Mesenchymal stem cell (in vitro differentiated cells and primary cell): ENCODE measurements at regions not wholly inside any gene's neighbourhood (a gene's known extent, or its start where the extent isn't known, plus 50 kb on each side); places are given as distances from the start of the nearest gene placed in this dataset.
"Not testable (repeated sequence)": the region's sequence is repeated elsewhere in the genome, so short reads cannot be mapped to it uniquely, and the experiment has no call there.

ENCODE experiments used
- DNase-seq: peaks from one replicate; pipeline ENCODE4 v3.0.0-alpha.2; 2013
- H2AFZ ChIP-seq: one replicate; pipeline ENCODE4 v1.6.1; 2013; ENCODE audit warnings: low read depth, mild to moderate bottlenecking, control low read depth, inconsistent platforms, low read length, moderate library complexity
- H2AK5ac ChIP-seq: 2 replicates; pipeline ENCODE4 v1.6.1; 2013; ENCODE audit warnings: low read length, moderate library complexity, mild to moderate bottlenecking, inconsistent platforms; ENCODE audit not compliant: severe bottlenecking
- H2BK120ac ChIP-seq: one replicate; pipeline ENCODE4 v1.6.1; 2013; ENCODE audit warnings: low read depth, mild to moderate bottlenecking, inconsistent platforms, low read length, moderate library complexity
- H2BK12ac ChIP-seq, 2 experiments: one replicate each; pipeline ENCODE4 v1.6.1; 2013; ENCODE audit warnings: inconsistent platforms in 2 of 2, low read length in 2 of 2, mild to moderate bottlenecking in 2 of 2, moderate library complexity in 2 of 2, control low read depth in 1 of 2
- H2BK15ac ChIP-seq: one replicate; pipeline ENCODE4 v1.6.1; 2013; ENCODE audit warnings: mild to moderate bottlenecking, low read depth, inconsistent platforms; ENCODE audit not compliant: poor library complexity, severe bottlenecking
- H2BK5ac ChIP-seq: 2 replicates; pipeline ENCODE4 v1.6.1; 2013; ENCODE audit warnings: low read depth, mild to moderate bottlenecking, low read length, control low read depth, inconsistent platforms; ENCODE audit not compliant: poor library complexity, severe bottlenecking
- H3K14ac ChIP-seq, 2 experiments: one replicate each; pipeline ENCODE4 v1.6.1; 2013; ENCODE audit warnings: inconsistent platforms in 2 of 2, low read length in 2 of 2, control low read depth in 1 of 2, mild to moderate bottlenecking in 1 of 2, moderate library complexity in 1 of 2
- H3K18ac ChIP-seq, 2 experiments: one replicate each; pipeline ENCODE4 v1.6.1; 2013; ENCODE audit warnings: inconsistent platforms in 2 of 2, low read length in 2 of 2, control low read depth in 1 of 2, low read depth in 1 of 2, mild to moderate bottlenecking in 1 of 2
- H3K23ac ChIP-seq, 2 experiments: one replicate each; pipeline ENCODE4 v1.6.1; 2013; ENCODE audit warnings: inconsistent platforms in 2 of 2, low read length in 2 of 2, mild to moderate bottlenecking in 2 of 2, moderate library complexity in 2 of 2, control low read depth in 1 of 2
- H3K27ac ChIP-seq: 2 replicates; pipeline ENCODE4 v1.5.1; 2013; ENCODE audit warnings: mild to moderate bottlenecking, moderate library complexity, low read length, control low read depth, inconsistent platforms; ENCODE audit not compliant: poor library complexity, severe bottlenecking
- H3K27me3 ChIP-seq, 2 experiments: 2 replicates each; pipeline versions ENCODE4 v1.6.1 to v1.7.0; 2013; ENCODE audit warnings: low read length in 2 of 2, mild to moderate bottlenecking in 2 of 2, moderate library complexity in 2 of 2, control low read depth in 1 of 2, inconsistent platforms in 1 of 2; ENCODE audit not compliant: control insufficient read depth in 1 of 2, insufficient read depth in 1 of 2
- H3K36me3 ChIP-seq, 2 experiments: 2 replicates each; pipeline versions ENCODE4 v1.6.1 to v1.7.0; 2013; ENCODE audit warnings: low read length in 2 of 2, control low read depth in 1 of 2, inconsistent platforms in 1 of 2, low read depth in 1 of 2, mild to moderate bottlenecking in 1 of 2; ENCODE audit not compliant: insufficient read depth in 2 of 2, control insufficient read depth in 1 of 2
- H3K4ac ChIP-seq, 2 experiments: one replicate each; pipeline ENCODE4 v1.6.1; 2013; ENCODE audit warnings: inconsistent platforms in 2 of 2, low read length in 2 of 2, mild to moderate bottlenecking in 2 of 2, moderate library complexity in 2 of 2, control low read depth in 1 of 2, low read depth in 1 of 2
- H3K4me1 ChIP-seq: 2 replicates; pipeline ENCODE4 v1.6.1; 2013; ENCODE audit warnings: low read depth, low read length, control low read depth; ENCODE audit not compliant: control insufficient read depth, insufficient read depth
- H3K4me2 ChIP-seq: 2 replicates; pipeline ENCODE4 v1.6.1; 2013; ENCODE audit warnings: low read length, mild to moderate bottlenecking, inconsistent platforms; ENCODE audit not compliant: poor library complexity, severe bottlenecking
- H3K4me3 ChIP-seq, 2 experiments: 2 replicates each; pipeline versions ENCODE4 v1.5.1 to v1.7.0; 2013; ENCODE audit warnings: low read length in 2 of 2, mild to moderate bottlenecking in 2 of 2, control low read depth in 1 of 2, low read depth in 1 of 2; ENCODE audit not compliant: insufficient read depth in 1 of 2
- H3K79me1 ChIP-seq: replicated peaks from 2 replicates; pipeline ENCODE4 v1.6.1; 2013; ENCODE audit warnings: mild to moderate bottlenecking, control low read depth, low read length, inconsistent platforms; ENCODE audit not compliant: poor library complexity, severe bottlenecking
- H3K9ac ChIP-seq: 2 replicates; pipeline ENCODE4 v1.7.0; 2013; ENCODE audit warnings: mild to moderate bottlenecking, low read length, moderate library complexity
- H3K9me3 ChIP-seq: 2 replicates; pipeline ENCODE4 v1.7.0; 2013; ENCODE audit warnings: mild to moderate bottlenecking, low read length; ENCODE audit not compliant: control insufficient read depth
- H4K8ac ChIP-seq: one replicate; pipeline ENCODE4 v1.6.1; 2013; ENCODE audit warnings: inconsistent platforms, mild to moderate bottlenecking, low read length, moderate library complexity
- H4K91ac ChIP-seq: one replicate; pipeline ENCODE4 v1.6.1; 2013; ENCODE audit warnings: mild to moderate bottlenecking, low read length, inconsistent platforms
- WGBS: methylation state at CpG from one replicate; pipeline ENCODE4 v1.1.7; 2013; ENCODE audit warnings: mixed read lengths; 5-methylcytosine and 5-hydroxymethylcytosine counted together

- 85% methylated on average over 6 of the region's 9 CpGs for whole genome bisulfite sequencing
- H4K91ac ChIP-seq, H2BK120ac ChIP-seq, H3K23ac ChIP-seq, H3K4ac ChIP-seq, H3K9ac ChIP-seq, H3K4me2 ChIP-seq, H2BK12ac ChIP-seq, H4K8ac ChIP-seq, H3K79me1 ChIP-seq, H3K18ac ChIP-seq, H3K4me3 ChIP-seq, H2BK15ac ChIP-seq, H3K4me1 ChIP-seq, H3K14ac ChIP-seq, H2AK5ac ChIP-seq, H3K27me3 ChIP-seq, H3K9me3 ChIP-seq, DNase-seq, H3K27ac ChIP-seq, H3K36me3 ChIP-seq, H2AFZ ChIP-seq, H2BK5ac ChIP-seq: not testable (repeated sequence)
These were observed 285.1 kb downstream of the MATN1 start for GRCh38 chr1:30438274-30438673.

- Histone ChIP-seq H2BK5ac (no peak overlapping the region), H3K4me2 (no peak overlapping the region)
These were observed 286.3 kb downstream of the MATN1 start for GRCh38 chr1:30437059-30437576.

DNA sequence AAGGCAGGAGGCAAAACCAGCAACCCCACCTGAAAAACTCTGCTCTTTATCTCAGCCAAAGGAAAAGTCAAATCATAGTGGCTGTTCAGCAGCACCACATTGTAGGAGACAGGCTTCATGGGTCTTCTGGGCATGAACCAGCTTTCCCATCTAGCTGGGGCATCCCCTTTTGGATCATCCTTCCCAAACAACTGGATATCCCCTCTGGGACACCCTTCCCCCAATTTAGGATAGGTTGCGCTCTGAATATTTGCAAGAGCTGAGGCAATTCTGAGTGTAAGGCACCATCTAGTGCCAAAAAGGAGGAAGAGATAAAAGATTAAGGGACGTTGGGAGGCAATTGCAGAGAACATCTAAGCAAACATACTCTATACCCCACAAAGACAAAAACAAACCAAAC is 295.8 kb downstream of the MATN1 start:
- Histone ChIP-seq H3K23ac (no peak overlapping the region), H3K79me1 (no peaks in the 10 kb centered on the region), H3K18ac (no peak overlapping the region), H4K91ac (no peak overlapping the region), H2BK15ac (no peak overlapping the region), H2BK12ac (no peak overlapping the region), H2AFZ (no peak overlapping the region), H3K4me2 (no peak overlapping the region), H2BK120ac (no peak overlapping the region), H3K27ac (no peak overlapping the region), H3K4me3 (no peak overlapping the region), H3K14ac (no peak overlapping the region), H3K4ac (no peak overlapping the region), H2BK5ac (no peak overlapping the region), H4K8ac (no peak overlapping the region), H3K9me3 (peaks cover 12% of the 10 kb centered on the region), H3K4me1 (no peaks in the 10 kb centered on the region), H3K36me3 (no peaks in the 10 kb centered on the region), H3K9ac (no peak overlapping the region), H2AK5ac (no peak overlapping the region), H3K27me3 (peaks cover 3 to 5% of the 10 kb centered on the region in 2 experiments)
- no peak for DNase-seq
- WGBS = no CpG with 5 or more reads among the region's 2 CpGs

More at GRCh38 chr1:30437059-30437576, 286.3 kb downstream of the MATN1 start:
- Histone ChIP-seq H3K18ac (no peak overlapping the region), H3K9ac (no peak overlapping the region), H2BK15ac (no peak overlapping the region), H2BK120ac (no peak overlapping the region), H3K79me1 (no peaks in the 10 kb centered on the region), H3K36me3 (no peaks in the 10 kb centered on the region), H4K8ac (no peak overlapping the region), H2AK5ac (no peak overlapping the region), H3K9me3 (peaks cover 1% of the 10 kb centered on the region), H3K27me3 (no peaks in the 10 kb centered on the region), H3K27ac (no peak overlapping the region), H2AFZ (no peak overlapping the region), H3K4me1 (no peaks in the 10 kb centered on the region), H3K4ac (no peak overlapping the region), H3K4me3 (no peak overlapping the region), H4K91ac (no peak overlapping the region), H3K14ac (no peak overlapping the region), H2BK12ac (no peak overlapping the region), H3K23ac (no peak overlapping the region)
- WGBS = 57% methylated on average over 5 of the region's 5 CpGs
- no peak for DNase-seq

DNA sequence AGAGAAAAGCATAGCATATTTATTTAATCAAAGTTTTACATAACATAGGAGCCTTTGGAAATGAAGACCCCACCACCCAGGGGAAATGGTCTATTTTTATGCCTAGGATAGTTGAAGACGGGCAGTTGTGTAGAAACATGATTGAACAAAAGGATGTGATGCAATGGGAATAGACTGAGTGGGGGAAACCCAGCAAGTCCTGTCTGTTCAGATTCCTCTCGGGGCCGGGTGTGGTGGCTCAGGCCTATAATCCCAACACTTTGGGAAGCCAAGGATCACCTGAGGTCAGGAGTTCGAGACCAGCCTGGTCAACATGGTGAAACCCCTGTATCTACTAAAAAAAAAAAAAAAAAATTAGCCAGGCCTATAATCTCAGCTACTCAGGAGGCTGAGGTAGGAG is 298.3 kb downstream of the MATN1 start:
- H3K4me1 ChIP-seq = no peaks in the 10 kb centered on the region

More for the DNA sequence above, 298.3 kb downstream of the MATN1 start:
- WGBS = 72% methylated on average over 3 of the region's 4 CpGs
- no peak overlapping the region for H3K14ac ChIP-seq
- no peak overlapping the region for H2AFZ ChIP-seq
- H4K8ac ChIP-seq = no peak overlapping the region
- no peak overlapping the region for H2BK120ac ChIP-seq
- H3K23ac ChIP-seq = no peak overlapping the region
- no peak overlapping the region for H3K4me3 ChIP-seq
- H2AK5ac ChIP-seq = no peak overlapping the region
- no peak overlapping the region for H2BK5ac ChIP-seq
- H3K9me3 ChIP-seq = peaks cover 8% of the 10 kb centered on the region
- no peak for DNase-seq
- H3K4ac ChIP-seq = no peak overlapping the region
- peaks cover 5 to 20% of the 10 kb centered on the region in 2 experiments for H3K27me3 ChIP-seq
- no peak overlapping the region for H2BK15ac ChIP-seq
- no peak overlapping the region for H3K9ac ChIP-seq
- H3K18ac ChIP-seq = no peak overlapping the region
- H3K79me1 ChIP-seq = no peaks in the 10 kb centered on the region
- H4K91ac ChIP-seq = no peak overlapping the region
- no peak overlapping the region for H3K27ac ChIP-seq
- H2BK12ac ChIP-seq = no peak overlapping the region
- no peak overlapping the region for H3K4me2 ChIP-seq
- H3K36me3 ChIP-seq = no peaks in the 10 kb centered on the region
